Naive B cell (primary cell): ENCODE measurements at regions not wholly inside any gene's neighbourhood (a gene's known extent, or its start where the extent isn't known, plus 50 kb on each side); places are given as distances from the start of the nearest gene placed in this dataset.

Source experiments
- ATAC-seq, 2 donors: fragments of 150-1000 bp; cut with Tn5 transposase; 2 replicates each; pipeline ENCODE4 v1.10.0; 2021; ENCODE audit warnings: low read depth in 2 of 2, mild to moderate bottlenecking in 2 of 2, moderate library complexity in 2 of 2
- DNase-seq: peaks from one replicate; pipeline ENCODE4 v3.0.0; 2022
- H3K27ac Mint-ChIP-seq, 6 donors: one replicate each; pipeline ENCODE4 v1.8.0; 2020 to 2022; ENCODE audit warnings: mild to moderate bottlenecking in 6 of 6, mixed read lengths in 6 of 6, moderate library complexity in 5 of 6, inconsistent platforms in 2 of 6
- H3K27me3 Mint-ChIP-seq, 3 donors: one replicate each; pipeline ENCODE4 v1.8.0; 2021 to 2022; ENCODE audit warnings: mixed read lengths in 3 of 3, mild to moderate bottlenecking in 1 of 3
- H3K36me3 Mint-ChIP-seq, 2 donors: one replicate each; pipeline ENCODE4 v1.8.0; 2020 to 2022; ENCODE audit warnings: mixed read lengths in 2 of 2, inconsistent platforms in 1 of 2, mild to moderate bottlenecking in 1 of 2
- H3K4me1 Mint-ChIP-seq, 3 donors: one replicate each; pipeline ENCODE4 v1.8.0; 2020 to 2022; ENCODE audit warnings: mixed read lengths in 3 of 3, inconsistent platforms in 1 of 3, mild to moderate bottlenecking in 1 of 3, moderate library complexity in 1 of 3
- H3K4me3 Mint-ChIP-seq, 8 donors: one replicate each; pipeline ENCODE4 v1.8.0; 2020 to 2022; ENCODE audit warnings: mild to moderate bottlenecking in 8 of 8, mixed read lengths in 8 of 8, moderate library complexity in 8 of 8, inconsistent platforms in 2 of 8
- H3K9me3 Mint-ChIP-seq, 7 donors: one replicate each; pipeline ENCODE4 v1.8.0; 2020 to 2022; ENCODE audit warnings: mixed read lengths in 7 of 7, mild to moderate bottlenecking in 5 of 7, inconsistent platforms in 2 of 7, moderate library complexity in 1 of 7

DNA sequence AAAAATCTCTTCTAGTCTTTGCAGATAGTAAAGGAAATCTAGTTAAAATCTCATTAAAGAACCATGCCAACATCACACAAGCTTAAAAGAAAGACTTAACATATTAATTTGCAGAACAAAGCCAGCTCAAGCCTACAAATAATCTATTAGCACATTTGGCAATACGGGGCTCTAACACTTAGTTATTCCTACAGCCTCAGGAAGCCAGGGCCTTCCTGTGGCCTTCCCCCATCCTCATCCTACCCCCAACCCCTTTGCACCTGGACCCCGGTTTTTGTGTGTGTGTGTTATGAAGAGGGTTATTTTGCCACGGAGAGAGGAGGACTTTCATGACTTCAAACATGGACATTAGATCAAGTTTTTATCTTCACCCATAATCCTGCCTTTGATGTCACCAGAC is 64.6 kb downstream of the FOXB2 start:
- DNase-seq: no peak
- no peak for ATAC-seq
- peaks cover 0 to 17% (median 8%) of the 10 kb centered on the region in 3 donors for H3K27me3 Mint-ChIP-seq
- H3K4me3 Mint-ChIP-seq: no peak overlapping the region
- no peak overlapping the region for H3K27ac Mint-ChIP-seq
- H3K4me1 Mint-ChIP-seq: no peaks in the 10 kb centered on the region
- no peaks in the 10 kb centered on the region for H3K36me3 Mint-ChIP-seq
- H3K9me3 Mint-ChIP-seq: peaks cover 0 to 7% (median 0%) of the 10 kb centered on the region in 7 donors

GRCh38 chr9:77085416-77085815 is 66.0 kb downstream of the FOXB2 start:
- peaks cover 0 to 7% (median 2%) of the 10 kb centered on the region in 7 donors for H3K9me3 Mint-ChIP-seq

GRCh38 chr9:77087506-77087905 is 68.1 kb downstream of the FOXB2 start:
- Mint-ChIP-seq H3K36me3 (no peaks in the 10 kb centered on the region), H3K4me3 (no peak overlapping the region), H3K4me1 (no peaks in the 10 kb centered on the region), H3K27me3 (peaks cover 0 to 28% (median 17%) of the 10 kb centered on the region in 3 donors), H3K27ac (no peak overlapping the region), H3K9me3 (peaks cover 0 to 8% (median 3%) of the 10 kb centered on the region in 7 donors)
- ATAC-seq (no peak), DNase-seq (no peak)

More at GRCh38 chr9:77085416-77085815, 66.0 kb downstream of the FOXB2 start:
- H3K36me3 Mint-ChIP-seq: no peaks in the 10 kb centered on the region
- peaks cover 0 to 19% (median 8%) of the 10 kb centered on the region in 3 donors for H3K27me3 Mint-ChIP-seq
- H3K4me3 Mint-ChIP-seq: no peak overlapping the region
- ATAC-seq (no peak), DNase-seq (no peak)
- no peaks in the 10 kb centered on the region for H3K4me1 Mint-ChIP-seq
- peak overlapping the region in 1 of 6 donors; percentile 10 for H3K27ac Mint-ChIP-seq

DNA sequence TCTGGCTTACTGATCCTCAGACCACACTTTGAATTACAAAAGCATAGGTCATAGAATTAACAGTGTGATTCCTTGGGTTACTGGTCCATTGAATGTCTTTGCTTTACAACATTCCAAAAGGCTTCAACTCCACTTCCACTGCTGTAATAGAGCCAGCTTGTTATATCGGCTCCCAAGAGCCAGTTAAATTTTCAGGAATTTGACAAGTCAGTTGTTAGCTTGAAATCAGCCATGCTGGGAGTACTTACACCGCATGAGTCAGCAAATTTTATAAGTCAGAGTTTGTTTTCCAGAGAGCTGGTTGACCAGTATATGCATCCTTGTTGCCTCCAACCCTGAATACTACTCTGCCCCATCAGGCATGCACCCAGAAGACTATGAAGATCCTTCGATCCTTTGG is 73.1 kb downstream of the FOXB2 start:
- no peak for DNase-seq
- Mint-ChIP-seq H3K27ac (no peak overlapping the region), H3K27me3 (peaks cover 0 to 26% (median 20%) of the 10 kb centered on the region in 3 donors), H3K4me1 (no peaks in the 10 kb centered on the region), H3K9me3 (peaks cover 0 to 8% (median 3%) of the 10 kb centered on the region in 7 donors), H3K36me3 (no peaks in the 10 kb centered on the region), H3K4me3 (no peak overlapping the region)
- ATAC-seq: no peak

DNA sequence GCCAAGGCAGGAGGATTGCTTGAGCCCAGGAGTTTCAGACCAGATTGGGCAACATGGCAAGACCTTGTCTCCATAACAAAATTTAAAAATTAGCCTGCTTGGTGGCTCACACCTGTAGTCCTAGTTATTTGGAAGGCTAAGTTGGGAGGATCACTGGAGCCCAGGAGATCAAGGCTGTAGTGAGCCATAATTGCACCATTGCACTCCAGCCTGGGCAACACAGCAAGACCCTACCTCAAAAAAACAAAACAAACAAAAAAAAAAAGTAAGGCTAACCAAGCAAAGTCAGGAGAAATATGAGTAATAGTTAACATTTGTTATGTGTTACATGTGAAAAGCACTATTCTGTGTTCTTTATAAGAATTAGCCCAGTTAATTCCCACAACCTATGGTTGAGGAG is 74.7 kb downstream of the FOXB2 start:
- no peaks in the 10 kb centered on the region for H3K4me1 Mint-ChIP-seq
- no peaks in the 10 kb centered on the region for H3K36me3 Mint-ChIP-seq
- no peak overlapping the region for H3K4me3 Mint-ChIP-seq
- peaks cover 0 to 8% (median 3%) of the 10 kb centered on the region in 7 donors for H3K9me3 Mint-ChIP-seq
- H3K27me3 Mint-ChIP-seq: peaks cover 9 to 32% (median 22%) of the 10 kb centered on the region in 3 donors
- DNase-seq (no peak), ATAC-seq (no peak)
- no peak overlapping the region for H3K27ac Mint-ChIP-seq

GRCh38 chr9:77097335-77097734 is 77.9 kb downstream of the FOXB2 start:
- H3K4me1 Mint-ChIP-seq: no peaks in the 10 kb centered on the region
- H3K27me3 Mint-ChIP-seq: peaks cover 15 to 19% (median 15%) of the 10 kb centered on the region in 3 donors
- no peak overlapping the region for H3K4me3 Mint-ChIP-seq

GRCh38 chr9:77099388-77099787 is 77.9 kb upstream of the VPS13A start:
- Mint-ChIP-seq H3K27me3 (peaks cover 15% of the 10 kb centered on the region in 3 donors), H3K36me3 (peaks cover 0 to 7% of the 10 kb centered on the region in 2 donors), H3K4me3 (no peak overlapping the region), H3K9me3 (peaks cover 0 to 18% (median 5%) of the 10 kb centered on the region in 7 donors), H3K4me1 (no peaks in the 10 kb centered on the region), H3K27ac (no peak overlapping the region)
- DNase-seq (no peak), ATAC-seq (no peak)

More at GRCh38 chr9:77097335-77097734, 77.9 kb downstream of the FOXB2 start:
- DNase-seq: no peak
- H3K9me3 Mint-ChIP-seq: peaks cover 0 to 4% (median 0%) of the 10 kb centered on the region in 7 donors
- no peaks in the 10 kb centered on the region for H3K36me3 Mint-ChIP-seq
- H3K27ac Mint-ChIP-seq: no peak overlapping the region
- no peak for ATAC-seq

DNA sequence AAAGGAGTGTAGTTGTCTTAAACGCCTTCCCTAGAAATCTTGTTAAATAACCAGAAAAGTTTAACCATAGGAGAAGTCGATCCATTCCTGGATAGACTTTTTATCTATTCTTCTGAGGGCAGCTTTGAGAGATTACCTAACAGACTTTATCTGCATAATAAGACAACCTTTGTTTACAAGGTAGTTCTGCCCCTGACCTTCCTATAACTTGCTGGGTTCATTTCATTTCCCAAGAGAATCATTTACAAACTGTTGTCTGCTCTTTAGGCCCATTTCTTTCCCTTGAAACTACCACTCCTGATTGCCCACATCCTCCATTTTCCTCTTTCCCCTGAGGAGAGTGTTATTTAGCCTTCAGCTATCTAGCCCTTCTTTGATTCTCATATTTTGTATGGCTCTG is 65.9 kb upstream of the VPS13A start:
- H3K27ac Mint-ChIP-seq: no peak overlapping the region
- no peak for ATAC-seq
- no peaks in the 10 kb centered on the region for H3K4me1 Mint-ChIP-seq
- peaks cover 0 to 8% (median 0%) of the 10 kb centered on the region in 7 donors for H3K9me3 Mint-ChIP-seq
- no peak for DNase-seq
- H3K4me3 Mint-ChIP-seq: no peak overlapping the region
- H3K36me3 Mint-ChIP-seq: no peaks in the 10 kb centered on the region
- H3K27me3 Mint-ChIP-seq: peaks cover 9 to 18% (median 16%) of the 10 kb centered on the region in 3 donors

DNA sequence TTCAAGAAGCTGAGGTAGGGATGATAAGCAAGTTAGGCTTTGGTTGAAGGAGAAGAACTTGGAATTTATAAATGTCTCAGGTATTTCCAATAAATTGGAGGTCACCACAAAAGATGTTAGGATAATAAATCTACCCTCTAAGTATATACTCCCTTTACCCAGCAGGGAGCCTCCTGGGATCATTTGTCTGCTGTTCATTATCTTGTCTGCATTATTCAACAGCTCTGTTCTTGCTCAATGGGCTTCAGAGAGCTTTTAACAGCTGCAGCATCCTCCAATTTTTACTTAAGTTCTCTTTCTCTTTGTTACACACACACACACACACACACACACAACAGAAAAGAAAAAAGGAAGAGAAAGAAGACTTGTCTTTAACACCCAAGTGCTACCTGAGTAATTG is 51.7 kb upstream of the VPS13A start:
- Mint-ChIP-seq H3K27ac (no peak overlapping the region), H3K9me3 (peaks cover 1 to 17% (median 7%) of the 10 kb centered on the region in 7 donors), H3K36me3 (no peaks in the 10 kb centered on the region), H3K27me3 (peaks cover 22 to 28% (median 26%) of the 10 kb centered on the region in 3 donors), H3K4me1 (no peaks in the 10 kb centered on the region), H3K4me3 (no peak overlapping the region)
- DNase-seq (no peak), ATAC-seq (no peak)

- no peaks in the 10 kb centered on the region for H3K36me3 Mint-ChIP-seq
- ATAC-seq: no peak
Measured at GRCh38 chr9:77127071-77127470, 50.3 kb upstream of the VPS13A start.

More at GRCh38 chr9:77127071-77127470, 50.3 kb upstream of the VPS13A start:
- H3K4me1 Mint-ChIP-seq: no peaks in the 10 kb centered on the region
- peaks cover 22 to 27% (median 25%) of the 10 kb centered on the region in 3 donors for H3K27me3 Mint-ChIP-seq
- no peak overlapping the region for H3K4me3 Mint-ChIP-seq
- no peak for DNase-seq
- peaks cover 1 to 17% (median 7%) of the 10 kb centered on the region in 7 donors for H3K9me3 Mint-ChIP-seq
- H3K27ac Mint-ChIP-seq: no peak overlapping the region
